ENCODE measurements at regions not wholly inside any gene's neighbourhood (a gene's known extent, or its start where the extent isn't known, plus 50 kb on each side); places are given as distances from the start of the nearest gene placed in this dataset.

- TF ChIP-seq CTCF (IDR thresholded peaks at IDR 0.05; ENCODE audit: extremely low read depth in 1 of 2, insufficient read depth in 1 of 2, low read depth in 1 of 2, low read length in 2 of 2) (no peak), FOS (IDR thresholded peaks at IDR 0.05; ENCODE audit: borderline replicate concordance, insufficient read depth, low read length) (no peak), EZH2 (IDR thresholded peaks at IDR 0.05; ENCODE audit: borderline replicate concordance, low read depth, low read length, severe bottlenecking) (no peak), POLR2AphosphoS5 (IDR thresholded peaks at IDR 0.05; ENCODE audit: insufficient read depth, low read depth, low read length) (no peak), POLR2A (IDR thresholded peaks at IDR 0.05; ENCODE audit: low read depth, low read length) (no peak)
Observed at GRCh38 chr16:54228325-54228724, 58.3 kb downstream of the IRX3 start.

All from endothelial cell of umbilical vein (primary cell).